ENCODE measurements at regions not wholly inside any gene's neighbourhood (a gene's known extent, or its start where the extent isn't known, plus 50 kb on each side); places are given as distances from the start of the nearest gene placed in this dataset.

GRCh38 chr1:168960595-168960994 lies 145.9 kb upstream of the ATP1B1 start:
- TF ChIP-seq CTCF (IDR thresholded peaks at IDR 0.05 in 8 of 11, conservative IDR thresholded peaks at IDR 0.05 in 3 of 11) (no peak), POLR2A (IDR thresholded peaks at IDR 0.05) (no peak)
